Activated CD4-positive, alpha-beta memory T cell treated with anti-CD3 and anti-CD28 coated beads for 36 hours (primary cell): ENCODE measurements at regions not wholly inside any gene's neighbourhood (a gene's known extent, or its start where the extent isn't known, plus 50 kb on each side); places are given as distances from the start of the nearest gene placed in this dataset.
"Not testable (repeated sequence)": the region's sequence is repeated elsewhere in the genome, so short reads cannot be mapped to it uniquely, and the experiment has no call there.

Experiments used
- CTCF ChIA-PET: fragments of 350-600 bp; sonication (Branson Sonifier 250); formaldehyde crosslinking; loops from one replicate; lab custom pipeline; 2021; ENCODE audit warnings: antibody characterized with exemption, inconsistent platforms; lab: Charles Lee
- POLR2A ChIA-PET: fragments of 350-600 bp; sonication (Branson Sonifier 250); formaldehyde crosslinking; loops from one replicate; lab custom pipeline; 2021; ENCODE audit warnings: antibody characterized with exemption; lab: Charles Lee
- DNase-seq: peaks from one replicate; pipeline ENCODE4 v3.0.0-alpha.2; 2020
- H3K27ac Mint-ChIP-seq: one replicate; pipeline ENCODE4 v1.8.0; 2021; ENCODE audit warnings: mixed read lengths
- H3K27me3 Mint-ChIP-seq: one replicate; pipeline ENCODE4 v1.8.0; 2021; ENCODE audit warnings: mixed read lengths
- H3K36me3 Mint-ChIP-seq: one replicate; pipeline ENCODE4 v1.8.0; 2021; ENCODE audit warnings: mixed read lengths
- H3K4me1 Mint-ChIP-seq: one replicate; pipeline ENCODE4 v1.8.0; 2021; ENCODE audit warnings: low read depth, mixed read lengths
- H3K4me3 Mint-ChIP-seq: one replicate; pipeline ENCODE4 v1.8.0; 2021; ENCODE audit warnings: mild to moderate bottlenecking, mixed read lengths
- H3K9me3 Mint-ChIP-seq: one replicate; pipeline ENCODE4 v1.8.0; 2021; ENCODE audit warnings: mixed read lengths
- intact Hi-C: fragments of 100-400 bp; cut with micrococcal nuclease; formaldehyde crosslinking; loops from one replicate; pipeline ENCODE4 v1.15.1; 2023

- intact Hi-C loops, result no loop called here
- H3K4me1 Mint-ChIP-seq, result no peaks in the 10 kb centered on the region
- ChIA-PET POLR2A (no interaction called here), CTCF (no interaction called here)
- H3K27ac Mint-ChIP-seq, result no peak overlapping the region
- peaks cover 20% of the 10 kb centered on the region for H3K9me3 Mint-ChIP-seq
- no peaks in the 10 kb centered on the region for H3K27me3 Mint-ChIP-seq
- DNase-seq, result no peak
- H3K4me3 Mint-ChIP-seq, result no peak overlapping the region
- peaks cover 1% of the 10 kb centered on the region for H3K36me3 Mint-ChIP-seq
Measured at GRCh38 chr7:113622796-113623195, 296.0 kb downstream of the PPP1R3A start.

DNA sequence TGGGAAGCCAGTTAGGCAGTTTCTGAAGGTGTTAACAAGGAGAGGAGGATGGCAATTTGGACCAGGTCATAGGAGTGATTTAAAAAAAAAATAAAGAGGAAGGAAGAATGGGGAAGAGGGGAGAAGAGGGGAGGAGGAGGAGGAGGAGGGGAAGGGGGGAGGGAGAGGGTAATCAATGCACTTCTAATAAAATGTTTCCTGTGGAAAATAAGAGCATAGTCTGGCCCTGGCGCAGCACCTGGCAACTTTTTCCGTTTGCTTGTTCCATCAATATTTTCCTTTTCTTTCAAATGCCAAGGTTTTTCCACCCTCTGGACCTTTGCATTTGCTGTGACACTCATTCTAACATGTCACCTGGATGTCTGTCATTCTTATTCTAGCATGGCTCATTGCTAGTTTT is 308.2 kb downstream of the PPP1R3A start:
- intact Hi-C loops, result no loop called here
- ChIA-PET CTCF (no interaction called here), POLR2A (no interaction called here)
- no peaks in the 10 kb centered on the region for H3K4me1 Mint-ChIP-seq
- H3K9me3 Mint-ChIP-seq, result no peaks in the 10 kb centered on the region
- DNase-seq, result no peak
- H3K27me3 Mint-ChIP-seq, result no peaks in the 10 kb centered on the region
- H3K27ac Mint-ChIP-seq, result no peak overlapping the region
- no peaks in the 10 kb centered on the region for H3K36me3 Mint-ChIP-seq
- no peak overlapping the region for H3K4me3 Mint-ChIP-seq

DNA sequence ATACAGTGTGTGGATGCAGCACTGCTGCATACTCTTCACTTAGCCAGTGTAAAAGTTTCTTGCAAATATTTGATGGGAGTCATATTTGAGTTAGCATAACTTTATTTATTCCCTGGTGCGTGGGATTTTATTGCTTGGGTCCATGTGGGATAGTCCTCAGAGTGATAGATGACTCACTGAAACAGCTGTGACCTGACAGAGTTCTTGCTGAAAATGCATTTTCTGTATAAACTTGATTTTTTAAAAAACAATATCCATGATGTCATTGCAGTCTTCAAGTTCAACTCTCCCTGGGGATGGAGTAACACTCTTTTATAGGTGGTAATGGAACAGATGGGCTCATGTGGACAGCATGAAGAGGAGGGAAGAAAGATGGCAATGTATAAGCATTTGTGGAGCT is 310.0 kb downstream of the PPP1R3A start:
- H3K4me1 Mint-ChIP-seq, result no peaks in the 10 kb centered on the region
- ChIA-PET CTCF (no interaction called here), POLR2A (no interaction called here)
- no peak overlapping the region for H3K27ac Mint-ChIP-seq
- H3K36me3 Mint-ChIP-seq, result no peaks in the 10 kb centered on the region
- no peaks in the 10 kb centered on the region for H3K9me3 Mint-ChIP-seq
- intact Hi-C loops, result no loop called here
- no peaks in the 10 kb centered on the region for H3K27me3 Mint-ChIP-seq
- H3K4me3 Mint-ChIP-seq, result no peak overlapping the region
- DNase-seq, result no peak

- POLR2A ChIA-PET, result no interaction called here
- CTCF ChIA-PET, result no interaction called here
- no peak for DNase-seq
- Mint-ChIP-seq H3K36me3 (no peaks in the 10 kb centered on the region), H3K27ac (no peak overlapping the region), H3K27me3 (no peaks in the 10 kb centered on the region), H3K4me1 (no peaks in the 10 kb centered on the region), H3K4me3 (no peak overlapping the region), H3K9me3 (no peaks in the 10 kb centered on the region)
- intact Hi-C loops, result no loop called here
Measured at GRCh38 chr7:113606325-113606724, 312.5 kb downstream of the PPP1R3A start.

DNA sequence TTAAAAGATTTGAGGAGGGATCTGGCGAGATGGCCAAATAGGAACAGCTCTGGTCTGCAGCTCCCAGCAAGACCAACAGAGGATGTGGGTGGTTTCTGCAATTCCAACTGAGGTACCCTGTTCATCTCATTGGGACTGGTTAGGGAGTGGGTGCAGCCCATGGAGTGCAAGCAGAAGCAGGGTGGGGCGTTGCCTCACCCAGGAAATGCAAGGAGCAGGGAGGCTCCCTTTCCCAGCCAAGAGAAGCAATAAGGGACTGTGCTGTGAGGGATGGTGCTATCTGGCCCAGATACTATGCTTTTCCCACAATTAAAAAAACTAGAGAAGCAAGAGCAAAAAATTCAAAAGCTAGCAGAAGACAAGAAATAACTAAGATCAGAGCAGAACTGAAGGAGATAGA is 318.4 kb downstream of the PPP1R3A start:
- intact Hi-C loops, H3K9me3 Mint-ChIP-seq, POLR2A ChIA-PET: not testable (repeated sequence)

GRCh38 chr7:113593455-113593854 is 325.4 kb downstream of the PPP1R3A start:
- H3K27ac Mint-ChIP-seq, H3K4me1 Mint-ChIP-seq, H3K36me3 Mint-ChIP-seq, POLR2A ChIA-PET, H3K27me3 Mint-ChIP-seq, H3K4me3 Mint-ChIP-seq, CTCF ChIA-PET, H3K9me3 Mint-ChIP-seq, intact Hi-C loops, DNase-seq: not testable (repeated sequence)

More for the DNA sequence above, 318.4 kb downstream of the PPP1R3A start:
- H3K4me1 Mint-ChIP-seq, DNase-seq, H3K4me3 Mint-ChIP-seq, H3K27me3 Mint-ChIP-seq, H3K27ac Mint-ChIP-seq, H3K36me3 Mint-ChIP-seq, CTCF ChIA-PET: not testable (repeated sequence)

DNA sequence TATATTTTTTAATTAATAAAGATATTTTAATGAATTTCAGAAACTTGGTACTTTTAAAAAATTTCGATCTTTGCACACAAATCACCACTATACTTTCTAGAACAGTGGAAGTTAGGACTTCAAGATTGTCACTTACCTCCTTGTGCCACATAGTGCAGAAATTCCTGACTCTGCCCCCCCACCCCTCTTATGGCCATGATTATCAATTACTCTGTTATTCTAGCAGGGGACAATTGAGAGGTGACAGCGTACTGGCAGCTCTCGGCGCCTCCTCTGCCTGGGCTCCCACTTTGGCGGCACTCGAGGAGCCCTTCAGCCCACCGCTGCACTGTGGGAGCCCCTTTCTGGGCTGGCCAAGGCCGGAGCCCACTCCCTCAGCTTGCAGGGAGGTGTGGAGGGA is 325.9 kb downstream of the PPP1R3A start:
- H3K4me1 Mint-ChIP-seq, H3K9me3 Mint-ChIP-seq, H3K4me3 Mint-ChIP-seq, intact Hi-C loops, H3K27me3 Mint-ChIP-seq, POLR2A ChIA-PET, DNase-seq, H3K36me3 Mint-ChIP-seq, H3K27ac Mint-ChIP-seq: not testable (repeated sequence)
- CTCF ChIA-PET, result interaction anchor here (0.6 kb wide), 1 partner anchor 713 kb away, joined by 3 read pairs; no protein-coding TSS in a partner anchor

DNA sequence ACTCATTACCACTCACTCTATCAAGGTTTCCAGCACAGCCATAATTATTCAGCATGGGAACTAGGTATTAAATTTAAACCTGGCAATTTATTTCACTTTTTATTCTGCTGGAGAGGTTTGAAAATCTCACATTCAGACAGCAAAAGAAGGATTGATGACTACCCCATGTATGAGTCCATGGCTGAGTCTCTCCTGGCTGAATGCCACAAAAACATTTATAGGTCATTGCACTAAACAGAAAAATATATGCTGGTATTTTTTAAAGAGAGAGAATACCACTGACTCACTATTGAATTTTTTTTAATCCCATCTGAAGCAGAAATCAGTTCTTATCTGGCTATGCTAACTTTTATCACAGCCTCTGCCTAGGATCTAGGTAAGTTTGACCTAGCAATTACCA is 336.3 kb downstream of the PPP1R3A start:
- Mint-ChIP-seq H3K27ac (no peak overlapping the region), H3K4me1 (no peaks in the 10 kb centered on the region), H3K9me3 (no peaks in the 10 kb centered on the region), H3K36me3 (no peaks in the 10 kb centered on the region), H3K27me3 (no peaks in the 10 kb centered on the region), H3K4me3 (no peak overlapping the region)
- intact Hi-C loops, result no loop called here
- DNase-seq, result no peak
- ChIA-PET POLR2A (no interaction called here), CTCF (no interaction called here)

DNA sequence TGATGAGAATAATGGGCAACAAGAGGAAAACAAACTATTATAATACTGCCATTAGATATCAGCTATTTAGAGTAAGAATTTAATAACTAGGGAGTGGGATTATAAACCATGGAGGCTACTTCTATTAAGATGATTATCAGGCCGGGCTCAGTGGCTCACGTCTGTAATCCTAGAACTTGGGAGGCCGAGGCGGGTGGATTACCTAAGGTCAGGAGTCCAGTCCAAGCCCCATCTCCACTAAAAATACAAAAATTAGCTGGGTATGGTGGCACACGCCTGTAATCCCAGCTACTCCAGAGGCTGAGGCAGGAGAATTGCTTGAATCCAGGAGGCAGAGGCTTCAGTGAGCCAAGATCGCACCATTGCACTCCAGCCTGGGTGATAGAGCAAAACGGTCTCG is 355.6 kb downstream of the PPP1R3A start:
- H3K4me3 Mint-ChIP-seq, intact Hi-C loops, H3K36me3 Mint-ChIP-seq, H3K4me1 Mint-ChIP-seq, CTCF ChIA-PET, H3K27me3 Mint-ChIP-seq, H3K9me3 Mint-ChIP-seq, DNase-seq, POLR2A ChIA-PET, H3K27ac Mint-ChIP-seq: not testable (repeated sequence)

DNA sequence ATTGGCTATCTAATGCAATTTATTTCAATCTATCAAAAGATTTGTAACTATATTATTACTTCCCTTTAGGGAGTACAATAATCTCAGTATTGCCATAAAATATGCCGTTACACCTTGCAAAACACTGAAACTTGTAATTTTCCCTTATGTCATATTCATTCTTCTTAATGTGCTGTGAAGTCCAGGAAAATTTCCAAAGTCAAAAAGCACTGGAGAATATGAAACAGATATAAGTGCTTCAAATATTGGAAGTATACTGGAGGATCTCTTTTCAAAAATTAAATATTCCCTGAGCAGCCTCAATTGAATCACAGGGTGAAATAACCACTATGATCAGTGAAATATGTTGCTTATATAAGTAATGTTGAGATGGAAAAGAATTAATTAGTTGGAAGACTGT is 356.0 kb downstream of the PPP1R3A start:
- Mint-ChIP-seq H3K27me3 (no peaks in the 10 kb centered on the region), H3K4me1 (no peaks in the 10 kb centered on the region), H3K36me3 (no peaks in the 10 kb centered on the region), H3K27ac (no peak overlapping the region), H3K4me3 (no peak overlapping the region), H3K9me3 (no peaks in the 10 kb centered on the region)
- DNase-seq, result no peak
- intact Hi-C loops, result no loop called here
- CTCF ChIA-PET, result no interaction called here
- POLR2A ChIA-PET, result no interaction called here

DNA sequence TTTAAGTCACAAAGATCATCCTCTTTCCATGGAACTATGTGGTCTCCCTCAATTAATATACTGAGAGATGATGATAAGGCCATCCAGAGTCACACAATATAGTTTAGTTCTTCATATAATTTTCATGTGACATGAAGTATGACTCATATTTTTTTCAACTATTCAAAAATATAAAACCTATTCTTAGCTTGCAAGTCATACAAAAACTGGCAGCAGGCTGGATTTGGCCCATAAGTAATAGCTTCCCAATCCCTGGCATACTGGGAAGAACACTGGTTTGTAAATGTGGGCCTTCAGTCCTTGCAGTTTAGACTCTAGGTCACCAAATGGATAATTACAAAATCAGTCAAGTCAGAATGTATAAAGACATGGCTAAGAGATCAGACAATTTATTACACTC is 356.6 kb downstream of the PPP1R3A start:
- ChIA-PET CTCF (no interaction called here), POLR2A (no interaction called here)
- Mint-ChIP-seq H3K27me3 (no peaks in the 10 kb centered on the region), H3K4me3 (no peak overlapping the region), H3K27ac (no peak overlapping the region), H3K4me1 (no peaks in the 10 kb centered on the region), H3K36me3 (no peaks in the 10 kb centered on the region), H3K9me3 (peaks cover 2% of the 10 kb centered on the region)
- DNase-seq, result no peak
- intact Hi-C loops, result no loop called here

DNA sequence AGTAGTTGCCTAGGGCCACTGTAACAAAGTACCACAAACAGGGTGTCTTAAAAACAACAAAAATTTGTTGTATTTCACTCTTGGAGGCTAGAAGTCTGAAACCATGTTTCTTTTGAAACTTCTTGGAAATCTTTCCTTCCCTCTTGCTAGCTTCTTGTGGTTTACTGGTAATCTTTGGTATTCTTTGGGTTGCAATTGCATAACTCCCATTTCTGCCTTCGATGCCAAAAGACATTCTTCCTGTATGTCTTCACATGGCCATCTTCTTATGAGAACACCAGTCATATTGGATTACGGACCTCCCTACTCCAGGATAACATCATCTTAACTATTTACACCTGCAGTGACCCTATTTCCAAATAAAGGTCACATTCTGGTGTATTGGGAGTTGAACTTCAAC is 357.4 kb downstream of the PPP1R3A start:
- ChIA-PET POLR2A (no interaction called here), CTCF (no interaction called here)
- intact Hi-C loops, result no loop called here
- H3K4me1 Mint-ChIP-seq, result no peaks in the 10 kb centered on the region
- H3K4me3 Mint-ChIP-seq, result no peak overlapping the region
- peaks cover 2% of the 10 kb centered on the region for H3K9me3 Mint-ChIP-seq
- H3K27ac Mint-ChIP-seq, result no peak overlapping the region
- no peaks in the 10 kb centered on the region for H3K27me3 Mint-ChIP-seq
- no peaks in the 10 kb centered on the region for H3K36me3 Mint-ChIP-seq
- DNase-seq, result no peak

GRCh38 chr7:113550966-113551365 is 367.8 kb downstream of the PPP1R3A start:
- intact Hi-C loops, result no loop called here
- Mint-ChIP-seq H3K9me3 (peaks cover 6% of the 10 kb centered on the region), H3K4me1 (no peaks in the 10 kb centered on the region), H3K27me3 (no peaks in the 10 kb centered on the region), H3K27ac (no peak overlapping the region), H3K4me3 (no peak overlapping the region), H3K36me3 (no peaks in the 10 kb centered on the region)
- no peak for DNase-seq
- POLR2A ChIA-PET, result no interaction called here
- CTCF ChIA-PET, result no interaction called here

- no peak for DNase-seq
- no peaks in the 10 kb centered on the region for H3K4me1 Mint-ChIP-seq
- H3K27ac Mint-ChIP-seq, result no peak overlapping the region
Measured at GRCh38 chr7:113548561-113548960, 370.2 kb downstream of the PPP1R3A start.

More at GRCh38 chr7:113548561-113548960, 370.2 kb downstream of the PPP1R3A start:
- ChIA-PET CTCF (no interaction called here), POLR2A (no interaction called here)
- intact Hi-C loops, result no loop called here
- Mint-ChIP-seq H3K27me3 (no peaks in the 10 kb centered on the region), H3K36me3 (no peaks in the 10 kb centered on the region), H3K4me3 (no peak overlapping the region), H3K9me3 (peaks cover 6% of the 10 kb centered on the region)
